ENCODE measurements at regions not wholly inside any gene's neighbourhood (a gene's known extent, or its start where the extent isn't known, plus 50 kb on each side); places are given as distances from the start of the nearest gene placed in this dataset.

- TF ChIP-seq CTCF (IDR thresholded peaks at IDR 0.05) (no peak), EZH2 (IDR thresholded peaks at IDR 0.05; ENCODE audit: borderline replicate concordance, insufficient read depth, low read depth, low read length, poor library complexity, severe bottlenecking) (no peak)
Observed at GRCh38 chr14:47872588-47872987, 197.2 kb upstream of the MDGA2 start.
